ENCODE measurements at regions not wholly inside any gene's neighbourhood (a gene's known extent, or its start where the extent isn't known, plus 50 kb on each side); places are given as distances from the start of the nearest gene placed in this dataset.

GRCh38 chr7:131111081-131111576, 216.5 kb upstream of the MKLN1 start:
- DNase-seq, result no peak

- no peak for DNase-seq
Measured at GRCh38 chr7:131111792-131112191, 215.9 kb upstream of the MKLN1 start.

- DNase-seq, result no peak
Measured at GRCh38 chr7:131112431-131112830, 215.2 kb upstream of the MKLN1 start.

- no peak for DNase-seq
Measured at GRCh38 chr7:131115340-131115739, 212.3 kb upstream of the MKLN1 start.

- DNase-seq, result no peak
Measured at GRCh38 chr7:131117439-131117838, 210.2 kb upstream of the MKLN1 start.

GRCh38 chr7:131119381-131119780, 208.3 kb upstream of the MKLN1 start:
- no peak for DNase-seq

GRCh38 chr7:131122394-131122793, 205.3 kb upstream of the MKLN1 start:
- no peak for DNase-seq

- no peak for DNase-seq
Measured at GRCh38 chr7:131124001-131124629, 203.6 kb upstream of the MKLN1 start.

GRCh38 chr7:131124867-131125266, 202.8 kb upstream of the MKLN1 start:
- no peak for DNase-seq

- no peak for DNase-seq
Measured at GRCh38 chr7:131130324-131130723, 197.4 kb upstream of the MKLN1 start.

GRCh38 chr7:131131012-131131745, 196.5 kb upstream of the MKLN1 start:
- DNase-seq, result no peak

GRCh38 chr7:131131746-131132431, 195.8 kb upstream of the MKLN1 start:
- no peak for DNase-seq

- no peak for DNase-seq
Measured at GRCh38 chr7:131139462-131139861, 188.2 kb upstream of the MKLN1 start.

- no peak for DNase-seq
Measured at GRCh38 chr7:131141443-131141967, 186.2 kb upstream of the MKLN1 start.

- DNase-seq, result no peak
Measured at GRCh38 chr7:131143869-131144268, 183.8 kb upstream of the MKLN1 start.

- DNase-seq, result no peak
Measured at GRCh38 chr7:131145026-131145425, 182.7 kb upstream of the MKLN1 start.

GRCh38 chr7:131145770-131146169, 181.9 kb upstream of the MKLN1 start:
- DNase-seq, result no peak

GRCh38 chr7:131147604-131148003, 180.1 kb upstream of the MKLN1 start:
- DNase-seq, result no peak

GRCh38 chr7:131148258-131148657, 179.4 kb upstream of the MKLN1 start:
- DNase-seq, result no peak

- DNase-seq, result no peak
Measured at GRCh38 chr7:131148708-131149428, 178.8 kb upstream of the MKLN1 start.

- DNase-seq, result no peak
Measured at GRCh38 chr7:131149429-131149773, 178.3 kb upstream of the MKLN1 start.

GRCh38 chr7:131149840-131150239, 177.8 kb upstream of the MKLN1 start:
- no peak for DNase-seq

- DNase-seq, result no peak
Measured at GRCh38 chr7:131151034-131151433, 176.6 kb upstream of the MKLN1 start.
